ENCODE measurements at regions not wholly inside any gene's neighbourhood (a gene's known extent, or its start where the extent isn't known, plus 50 kb on each side); places are given as distances from the start of the nearest gene placed in this dataset.
"Not testable (repeated sequence)": the region's sequence is repeated elsewhere in the genome, so short reads cannot be mapped to it uniquely, and the experiment has no call there.

GRCh38 chr4:12911750-12912358, 572.3 kb downstream of the RAB28 start:
- Histone ChIP-seq H3K36me3 (no peaks in the 10 kb centered on the region), H3K27ac (no peak overlapping the region), H3K4me1 (ENCODE audit: control insufficient read depth in 1 of 2, low read depth in 2 of 2) (no peaks in the 10 kb centered on the region), H3K4me3 (no peak overlapping the region), H3K9me3 (peaks cover 8% of the 10 kb centered on the region), H3K27me3 (replicated peaks; ENCODE audit: insufficient read depth) (no peaks in the 10 kb centered on the region)
- TF ChIP-seq CTCF (IDR thresholded peaks at IDR 0.05) = no peak
- ATAC-seq (ENCODE audit: insufficient number of reproducible peaks, low FRiP score, low read depth) (no peak), DNase-seq (ENCODE audit: low spot score) (no peak)

GRCh38 chr4:12903640-12904039, 580.5 kb downstream of the RAB28 start:
- not testable (repeated sequence) for H3K27ac ChIP-seq; H3K27me3 ChIP-seq (replicated peaks; ENCODE audit: insufficient read depth); DNase-seq (ENCODE audit: low spot score); H3K4me3 ChIP-seq; H3K4me1 ChIP-seq (ENCODE audit: control insufficient read depth in 1 of 2, low read depth in 2 of 2); H3K9me3 ChIP-seq; H3K36me3 ChIP-seq; ATAC-seq (ENCODE audit: insufficient number of reproducible peaks, low FRiP score, low read depth)

- Histone ChIP-seq H3K9me3 (no peaks in the 10 kb centered on the region), H3K4me1 (ENCODE audit: control insufficient read depth in 1 of 2, low read depth in 2 of 2) (no peaks in the 10 kb centered on the region), H3K4me3 (no peak overlapping the region), H3K27me3 (replicated peaks; ENCODE audit: insufficient read depth) (no peaks in the 10 kb centered on the region), H3K27ac (no peak overlapping the region), H3K36me3 (no peaks in the 10 kb centered on the region)
- DNase-seq (ENCODE audit: low spot score) (no peak), ATAC-seq (ENCODE audit: insufficient number of reproducible peaks, low FRiP score, low read depth) (no peak)
- no peak for TF ChIP-seq CTCF (IDR thresholded peaks at IDR 0.05)
Observed at GRCh38 chr4:12902735-12903134, 581.4 kb downstream of the RAB28 start.

GRCh38 chr4:12897954-12898353, 586.2 kb downstream of the RAB28 start:
- ATAC-seq (ENCODE audit: insufficient number of reproducible peaks, low FRiP score, low read depth) (no peak), DNase-seq (ENCODE audit: low spot score) (no peak)
- Histone ChIP-seq H3K4me3 (no peak overlapping the region), H3K27me3 (replicated peaks; ENCODE audit: insufficient read depth) (no peaks in the 10 kb centered on the region), H3K4me1 (ENCODE audit: control insufficient read depth in 1 of 2, low read depth in 2 of 2) (no peaks in the 10 kb centered on the region), H3K36me3 (no peaks in the 10 kb centered on the region), H3K27ac (no peak overlapping the region), H3K9me3 (no peaks in the 10 kb centered on the region)
- TF ChIP-seq CTCF (IDR thresholded peaks at IDR 0.05) = no peak

GRCh38 chr4:12894062-12894461, 590.1 kb downstream of the RAB28 start:
- Histone ChIP-seq H3K27me3 (replicated peaks; ENCODE audit: insufficient read depth) (no peaks in the 10 kb centered on the region), H3K27ac (no peak overlapping the region), H3K4me3 (no peak overlapping the region), H3K36me3 (no peaks in the 10 kb centered on the region), H3K9me3 (no peaks in the 10 kb centered on the region), H3K4me1 (ENCODE audit: control insufficient read depth in 1 of 2, low read depth in 2 of 2) (no peaks in the 10 kb centered on the region)
- ATAC-seq (ENCODE audit: insufficient number of reproducible peaks, low FRiP score, low read depth) (no peak), DNase-seq (ENCODE audit: low spot score) (no peak)
- no peak for TF ChIP-seq CTCF (IDR thresholded peaks at IDR 0.05)

- peak; percentile 3 for DNase-seq (ENCODE audit: low spot score)
- Histone ChIP-seq H3K4me1 (ENCODE audit: control insufficient read depth in 1 of 2, low read depth in 2 of 2) (no peaks in the 10 kb centered on the region), H3K36me3 (no peaks in the 10 kb centered on the region), H3K4me3 (no peak overlapping the region), H3K9me3 (no peaks in the 10 kb centered on the region), H3K27me3 (replicated peaks; ENCODE audit: insufficient read depth) (no peaks in the 10 kb centered on the region), H3K27ac (no peak overlapping the region)
- TF ChIP-seq CTCF (IDR thresholded peaks at IDR 0.05) = no peak
- ATAC-seq (ENCODE audit: insufficient number of reproducible peaks, low FRiP score, low read depth) = no peak
Observed at GRCh38 chr4:12889054-12889453, 595.1 kb downstream of the RAB28 start.
